ENCODE measurements at regions not wholly inside any gene's neighbourhood (a gene's known extent, or its start where the extent isn't known, plus 50 kb on each side); places are given as distances from the start of the nearest gene placed in this dataset.
"Not testable (repeated sequence)": the region's sequence is repeated elsewhere in the genome, so short reads cannot be mapped to it uniquely, and the experiment has no call there.

- ATAC-seq (replicated peaks in 1 of 2), result peak; percentile 75 to 76
- Mint-ChIP-seq H3K9me3 (peaks cover 0 to 2% of the 10 kb centered on the region in 2 donors), H3K4me3 (peak overlapping the region; percentile 65 to 71), H3K27ac (peak overlapping the region; percentile 29), H3K36me3 (ENCODE audit: insufficient read depth in 2 of 2) (peaks cover 2 to 8% of the 10 kb centered on the region in 2 donors), H3K4me1 (ENCODE audit: low read depth) (peaks cover 70% of the 10 kb centered on the region), H3K27me3 (ENCODE audit: low read depth) (no peaks in the 10 kb centered on the region)
- peak; percentile 42 to 56 for DNase-seq
Observed at GRCh38 chr3:71984843-71985613, 200.1 kb upstream of the PROK2 start.

GRCh38 chr3:71983694-71984093, 198.7 kb upstream of the PROK2 start:
- H3K4me1 Mint-ChIP-seq (ENCODE audit: low read depth), result peaks cover 82% of the 10 kb centered on the region
- H3K36me3 Mint-ChIP-seq (ENCODE audit: insufficient read depth in 2 of 2), result peaks cover 2 to 8% of the 10 kb centered on the region in 2 donors
- peak overlapping the region; percentile 12 to 53 for H3K4me3 Mint-ChIP-seq

GRCh38 chr3:71982506-71983258, 197.7 kb upstream of the PROK2 start:
- H3K4me1 Mint-ChIP-seq (ENCODE audit: low read depth), result peaks cover 83% of the 10 kb centered on the region
- H3K36me3 Mint-ChIP-seq (ENCODE audit: insufficient read depth in 2 of 2); H3K9me3 Mint-ChIP-seq; H3K27me3 Mint-ChIP-seq (ENCODE audit: low read depth): not testable (repeated sequence)
- ATAC-seq (replicated peaks in 1 of 2), result peak; percentile 18 to 20
- peak overlapping the region; percentile 60 to 68 for H3K4me3 Mint-ChIP-seq
- H3K27ac Mint-ChIP-seq, result peak overlapping the region; percentile 43
- DNase-seq, result peak; percentile 70 to 77

More at GRCh38 chr3:71983694-71984093, 198.7 kb upstream of the PROK2 start:
- Mint-ChIP-seq H3K9me3 (peaks cover 0 to 2% of the 10 kb centered on the region in 2 donors), H3K27ac (no peak overlapping the region), H3K27me3 (ENCODE audit: low read depth) (no peaks in the 10 kb centered on the region)
- no peak for DNase-seq
- no peak for ATAC-seq (replicated peaks in 1 of 2)

- H3K36me3 Mint-ChIP-seq (ENCODE audit: insufficient read depth in 2 of 2), result peaks cover 0 to 13% of the 10 kb centered on the region in 2 donors
- H3K4me1 Mint-ChIP-seq (ENCODE audit: low read depth), result peaks cover 71% of the 10 kb centered on the region
- ATAC-seq (replicated peaks in 1 of 2), result no peak
- peak overlapping the region; percentile 95 for H3K27ac Mint-ChIP-seq
- peak overlapping the region; percentile 76 to 84 for H3K4me3 Mint-ChIP-seq
- H3K9me3 Mint-ChIP-seq, result peaks cover 0 to 5% of the 10 kb centered on the region in 2 donors
- no peak for DNase-seq
- H3K27me3 Mint-ChIP-seq (ENCODE audit: low read depth), result no peaks in the 10 kb centered on the region
Observed at GRCh38 chr3:71979175-71979574, 194.2 kb upstream of the PROK2 start.

GRCh38 chr3:71978150-71978721, 193.3 kb upstream of the PROK2 start:
- DNase-seq (peak; percentile 52 to 65), ATAC-seq (replicated peaks in 1 of 2) (peak; percentile 87 to 88)
- Mint-ChIP-seq H3K4me3 (peak overlapping the region; percentile 76 to 84), H3K4me1 (ENCODE audit: low read depth) (peaks cover 61% of the 10 kb centered on the region), H3K27ac (peak overlapping the region; percentile 95), H3K36me3 (ENCODE audit: insufficient read depth in 2 of 2) (peaks cover 0 to 13% of the 10 kb centered on the region in 2 donors), H3K9me3 (peaks cover 0 to 5% of the 10 kb centered on the region in 2 donors), H3K27me3 (ENCODE audit: low read depth) (peaks cover 4% of the 10 kb centered on the region)

- H3K27ac Mint-ChIP-seq, result no peak overlapping the region
- no peak for ATAC-seq (replicated peaks in 1 of 2)
- no peak for DNase-seq
- H3K36me3 Mint-ChIP-seq (ENCODE audit: insufficient read depth in 2 of 2), result peaks cover 0 to 12% of the 10 kb centered on the region in 2 donors
- H3K27me3 Mint-ChIP-seq (ENCODE audit: low read depth), result peaks cover 10% of the 10 kb centered on the region
- H3K4me1 Mint-ChIP-seq (ENCODE audit: low read depth), result peaks cover 54% of the 10 kb centered on the region
- peak overlapping the region; percentile 76 to 84 for H3K4me3 Mint-ChIP-seq
- H3K9me3 Mint-ChIP-seq, result peaks cover 0 to 5% of the 10 kb centered on the region in 2 donors
Observed at GRCh38 chr3:71977525-71977924, 192.6 kb upstream of the PROK2 start.

GRCh38 chr3:71975573-71975972, 190.6 kb upstream of the PROK2 start:
- Mint-ChIP-seq H3K9me3 (peaks cover 0 to 4% of the 10 kb centered on the region in 2 donors), H3K36me3 (ENCODE audit: insufficient read depth in 2 of 2) (peaks cover 2 to 7% of the 10 kb centered on the region in 2 donors), H3K4me1 (ENCODE audit: low read depth) (peaks cover 36% of the 10 kb centered on the region), H3K4me3 (no peak overlapping the region), H3K27ac (no peak overlapping the region), H3K27me3 (ENCODE audit: low read depth) (peaks cover 12% of the 10 kb centered on the region)
- ATAC-seq (replicated peaks in 1 of 2), result no peak
- DNase-seq, result no peak

GRCh38 chr3:71974786-71975185, 189.8 kb upstream of the PROK2 start:
- H3K4me1 Mint-ChIP-seq (ENCODE audit: low read depth), result peaks cover 30% of the 10 kb centered on the region
- DNase-seq (no peak), ATAC-seq (replicated peaks in 1 of 2) (no peak)
- H3K36me3 Mint-ChIP-seq (ENCODE audit: insufficient read depth in 2 of 2), result peaks cover 2 to 5% of the 10 kb centered on the region in 2 donors
- no peak overlapping the region for H3K4me3 Mint-ChIP-seq
- H3K27me3 Mint-ChIP-seq (ENCODE audit: low read depth), result peaks cover 20% of the 10 kb centered on the region
- H3K27ac Mint-ChIP-seq, result no peak overlapping the region
- H3K9me3 Mint-ChIP-seq, result peaks cover 0 to 4% of the 10 kb centered on the region in 2 donors

GRCh38 chr3:71973274-71974030, 188.5 kb upstream of the PROK2 start:
- no peak for ATAC-seq (replicated peaks in 1 of 2)
- H3K9me3 Mint-ChIP-seq, result peaks cover 0 to 4% of the 10 kb centered on the region in 2 donors
- H3K36me3 Mint-ChIP-seq (ENCODE audit: insufficient read depth in 2 of 2), result peaks cover 2 to 5% of the 10 kb centered on the region in 2 donors
- peaks cover 17% of the 10 kb centered on the region for H3K4me1 Mint-ChIP-seq (ENCODE audit: low read depth)
- no peak overlapping the region for H3K4me3 Mint-ChIP-seq
- no peak for DNase-seq
- peaks cover 24% of the 10 kb centered on the region for H3K27me3 Mint-ChIP-seq (ENCODE audit: low read depth)
- no peak overlapping the region for H3K27ac Mint-ChIP-seq

GRCh38 chr3:71972031-71972430, 187.1 kb upstream of the PROK2 start:
- ATAC-seq (replicated peaks in 1 of 2) (no peak), DNase-seq (no peak)
- H3K9me3 Mint-ChIP-seq, result peaks cover 0 to 4% of the 10 kb centered on the region in 2 donors
- H3K36me3 Mint-ChIP-seq (ENCODE audit: insufficient read depth in 2 of 2), result peaks cover 2 to 5% of the 10 kb centered on the region in 2 donors
- no peak overlapping the region for H3K27ac Mint-ChIP-seq
- H3K27me3 Mint-ChIP-seq (ENCODE audit: low read depth), result peaks cover 28% of the 10 kb centered on the region
- peaks cover 3% of the 10 kb centered on the region for H3K4me1 Mint-ChIP-seq (ENCODE audit: low read depth)
- no peak overlapping the region for H3K4me3 Mint-ChIP-seq

- H3K4me1 Mint-ChIP-seq (ENCODE audit: low read depth), result no peaks in the 10 kb centered on the region
- no peak for ATAC-seq (replicated peaks in 1 of 2)
- no peak overlapping the region for H3K4me3 Mint-ChIP-seq
- H3K36me3 Mint-ChIP-seq (ENCODE audit: insufficient read depth in 2 of 2), result peaks cover 0 to 2% of the 10 kb centered on the region in 2 donors
- H3K27ac Mint-ChIP-seq, result no peak overlapping the region
- peaks cover 47% of the 10 kb centered on the region for H3K27me3 Mint-ChIP-seq (ENCODE audit: low read depth)
- no peak for DNase-seq
- peaks cover 0 to 1% of the 10 kb centered on the region in 2 donors for H3K9me3 Mint-ChIP-seq
Observed at GRCh38 chr3:71968544-71968943, 183.6 kb upstream of the PROK2 start.

GRCh38 chr3:71966185-71966584, 181.2 kb upstream of the PROK2 start:
- Mint-ChIP-seq H3K27ac (no peak overlapping the region), H3K27me3 (ENCODE audit: low read depth) (peaks cover 41% of the 10 kb centered on the region), H3K9me3 (peaks cover 0 to 1% of the 10 kb centered on the region in 2 donors), H3K4me1 (ENCODE audit: low read depth) (peaks cover 8% of the 10 kb centered on the region), H3K4me3 (no peak overlapping the region), H3K36me3 (ENCODE audit: insufficient read depth in 2 of 2) (no peaks in the 10 kb centered on the region)
- ATAC-seq (replicated peaks in 1 of 2) (no peak), DNase-seq (no peak)
